ENCODE measurements at regions not wholly inside any gene's neighbourhood (a gene's known extent, or its start where the extent isn't known, plus 50 kb on each side); places are given as distances from the start of the nearest gene placed in this dataset.

- no peak for DNase-seq (ENCODE audit: low read depth)
- H3K4me3 ChIP-seq (ENCODE audit: low read depth, low read length), result no peak overlapping the region
- TF ChIP-seq, protein P1, sequence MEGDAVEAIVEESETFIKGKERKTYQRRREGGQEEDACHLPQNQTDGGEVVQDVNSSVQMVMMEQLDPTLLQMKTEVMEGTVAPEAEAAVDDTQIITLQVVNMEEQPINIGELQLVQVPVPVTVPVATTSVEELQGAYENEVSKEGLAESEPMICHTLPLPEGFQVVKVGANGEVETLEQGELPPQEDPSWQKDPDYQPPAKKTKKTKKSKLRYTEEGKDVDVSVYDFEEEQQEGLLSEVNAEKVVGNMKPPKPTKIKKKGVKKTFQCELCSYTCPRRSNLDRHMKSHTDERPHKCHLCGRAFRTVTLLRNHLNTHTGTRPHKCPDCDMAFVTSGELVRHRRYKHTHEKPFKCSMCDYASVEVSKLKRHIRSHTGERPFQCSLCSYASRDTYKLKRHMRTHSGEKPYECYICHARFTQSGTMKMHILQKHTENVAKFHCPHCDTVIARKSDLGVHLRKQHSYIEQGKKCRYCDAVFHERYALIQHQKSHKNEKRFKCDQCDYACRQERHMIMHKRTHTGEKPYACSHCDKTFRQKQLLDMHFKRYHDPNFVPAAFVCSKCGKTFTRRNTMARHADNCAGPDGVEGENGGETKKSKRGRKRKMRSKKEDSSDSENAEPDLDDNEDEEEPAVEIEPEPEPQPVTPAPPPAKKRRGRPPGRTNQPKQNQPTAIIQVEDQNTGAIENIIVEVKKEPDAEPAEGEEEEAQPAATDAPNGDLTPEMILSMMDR (IDR thresholded peaks at IDR 0.05; ENCODE audit: insufficient read depth, low read depth, low read length, missing control alignments), result no peak
These were observed 628.3 kb downstream of the DNAH5 start for GRCh38 chr5:13316176-13316575.

DNA sequence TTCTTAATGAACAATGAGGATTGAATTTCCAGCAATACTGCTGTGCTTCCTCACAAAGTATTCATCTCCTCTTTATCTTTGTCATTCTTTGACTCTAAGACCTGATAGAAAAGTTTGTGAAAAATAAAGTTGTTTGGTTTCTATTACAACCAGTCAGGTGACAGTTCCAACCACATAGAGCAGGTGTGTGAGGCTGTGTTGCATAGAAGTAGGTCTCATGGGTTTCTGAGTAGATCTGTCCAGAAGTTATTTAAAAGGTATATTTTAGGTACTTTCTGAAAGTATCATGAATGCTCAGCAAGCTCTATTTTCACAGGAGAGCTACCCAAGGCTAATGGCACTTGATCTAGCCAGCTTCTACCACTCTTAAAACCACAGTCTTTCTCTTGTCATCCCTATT is 637.0 kb downstream of the DNAH5 start:
- no peak for DNase-seq (ENCODE audit: low read depth)
- TF ChIP-seq, protein P1 (IDR thresholded peaks at IDR 0.05; ENCODE audit: insufficient read depth, low read depth, low read length, missing control alignments), result no peak
- H3K4me3 ChIP-seq (ENCODE audit: low read depth, low read length), result no peak overlapping the region

- TF ChIP-seq, protein P1 (IDR thresholded peaks at IDR 0.05; ENCODE audit: insufficient read depth, low read depth, low read length, missing control alignments), result no peak
- no peak overlapping the region for H3K4me3 ChIP-seq (ENCODE audit: low read depth, low read length)
- DNase-seq (ENCODE audit: low read depth), result no peak
These were observed 641.0 kb downstream of the DNAH5 start for GRCh38 chr5:13303445-13303844.

DNA sequence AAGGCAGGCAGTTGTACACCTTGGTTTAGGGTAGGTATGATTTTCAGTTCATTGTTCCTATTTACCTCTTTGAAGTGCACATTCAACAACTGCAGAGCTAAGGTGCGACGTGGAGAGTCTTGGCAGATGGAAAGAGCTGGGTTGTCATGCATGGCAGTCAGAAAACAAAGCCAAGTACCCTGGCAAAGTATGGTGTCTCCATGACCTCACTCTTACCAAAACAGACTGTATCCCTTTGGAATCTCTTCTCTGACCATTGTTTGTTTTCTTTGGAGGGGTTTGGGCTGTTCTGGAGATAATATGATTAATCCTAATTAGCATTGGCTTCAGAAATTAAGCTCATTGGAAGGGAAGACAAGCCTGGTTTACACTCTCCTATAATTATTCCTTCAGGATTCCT is 665.7 kb downstream of the DNAH5 start:
- DNase-seq (ENCODE audit: low read depth), result no peak
- no peak overlapping the region for H3K4me3 ChIP-seq (ENCODE audit: low read depth, low read length)
- TF ChIP-seq, protein P1 (IDR thresholded peaks at IDR 0.05; ENCODE audit: insufficient read depth, low read depth, low read length, missing control alignments), result no peak

- DNase-seq (ENCODE audit: low read depth), result no peak
- TF ChIP-seq, protein P1 (IDR thresholded peaks at IDR 0.05; ENCODE audit: insufficient read depth, low read depth, low read length, missing control alignments), result peak; percentile 23
- H3K4me3 ChIP-seq (ENCODE audit: low read depth, low read length), result no peak overlapping the region
These were observed 666.3 kb downstream of the DNAH5 start for GRCh38 chr5:13278148-13278547.

GRCh38 chr5:13276156-13276555 is 668.3 kb downstream of the DNAH5 start:
- no peak for DNase-seq (ENCODE audit: low read depth)
- TF ChIP-seq, protein P1 (IDR thresholded peaks at IDR 0.05; ENCODE audit: insufficient read depth, low read depth, low read length, missing control alignments), result no peak

DNA sequence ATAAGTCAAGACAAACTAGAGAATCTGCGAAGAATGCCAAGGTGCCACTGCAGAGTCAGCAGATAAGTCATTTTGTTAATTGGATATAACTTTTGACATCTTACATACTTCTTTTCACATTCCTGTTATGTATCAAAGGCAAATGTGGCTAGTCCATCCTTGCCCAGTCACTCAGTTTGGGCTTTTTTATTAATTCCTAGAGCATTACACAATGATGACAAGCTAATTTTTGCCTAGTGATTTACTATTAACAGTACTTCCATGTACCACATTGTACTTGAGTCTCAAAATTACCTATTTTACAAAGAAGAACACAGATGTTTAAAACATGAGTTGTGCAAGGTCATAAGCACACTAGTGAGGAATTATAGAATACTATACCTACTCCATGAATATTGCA is 680.8 kb downstream of the DNAH5 start:
- TF ChIP-seq, protein P1 (IDR thresholded peaks at IDR 0.05; ENCODE audit: insufficient read depth, low read depth, low read length, missing control alignments), result no peak

More at GRCh38 chr5:13276156-13276555, 668.3 kb downstream of the DNAH5 start:
- H3K4me3 ChIP-seq (ENCODE audit: low read depth, low read length), result no peak overlapping the region

More for the DNA sequence above, 680.8 kb downstream of the DNAH5 start:
- no peak overlapping the region for H3K4me3 ChIP-seq (ENCODE audit: low read depth, low read length)
- no peak for DNase-seq (ENCODE audit: low read depth)

Data from GM12865 (cell line).